Femur (tissue), 1 donor: ENCODE measurements at regions not wholly inside any gene's neighbourhood (a gene's known extent, or its start where the extent isn't known, plus 50 kb on each side); places are given as distances from the start of the nearest gene placed in this dataset.

Experiments
- DNase-seq: peaks from one replicate; pipeline ENCODE4 v3.0.0-alpha.2; 2017

DNA sequence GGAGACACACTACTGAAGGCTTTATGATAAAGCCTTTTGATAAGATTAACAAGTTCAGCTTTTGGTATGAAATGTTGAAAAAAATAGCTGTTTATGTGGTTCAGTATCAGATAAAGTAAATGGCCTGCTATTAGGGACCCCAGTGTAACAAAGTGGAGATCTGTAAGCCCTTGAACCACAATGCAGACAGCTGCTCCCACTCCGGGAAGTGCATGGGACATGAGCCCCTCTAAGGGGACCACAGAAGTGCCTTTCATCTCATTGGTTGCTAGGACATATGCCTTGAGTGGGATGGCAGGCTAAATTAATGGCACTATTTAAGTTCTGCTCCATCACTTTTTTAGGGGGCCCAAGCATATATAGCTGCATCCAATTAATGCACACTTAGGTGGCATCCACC lies 167.6 kb upstream of the SOX11 start:
- no peak for DNase-seq

DNA sequence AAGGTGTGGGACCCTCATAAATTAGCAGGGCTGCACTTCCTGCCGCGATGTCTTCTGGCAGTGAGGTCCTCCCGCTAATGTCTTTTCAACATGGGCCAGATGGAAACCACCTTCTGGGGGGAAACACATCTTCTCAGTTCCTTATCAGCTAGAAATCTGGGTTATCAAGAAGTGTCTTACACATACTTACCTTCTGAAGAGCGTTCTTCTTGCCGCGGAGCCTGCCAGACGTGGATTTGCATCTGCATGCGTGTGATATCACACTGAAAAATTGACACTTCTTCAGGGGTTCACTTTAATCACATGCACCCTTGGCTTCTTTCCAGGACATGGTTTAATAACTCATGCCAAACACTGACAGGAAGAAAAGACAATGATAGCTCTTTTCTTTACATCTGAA lies 163.5 kb upstream of the SOX11 start:
- DNase-seq: no peak

- DNase-seq: no peak
Observed at GRCh38 chr2:5530011-5530696, 162.0 kb upstream of the SOX11 start.

DNA sequence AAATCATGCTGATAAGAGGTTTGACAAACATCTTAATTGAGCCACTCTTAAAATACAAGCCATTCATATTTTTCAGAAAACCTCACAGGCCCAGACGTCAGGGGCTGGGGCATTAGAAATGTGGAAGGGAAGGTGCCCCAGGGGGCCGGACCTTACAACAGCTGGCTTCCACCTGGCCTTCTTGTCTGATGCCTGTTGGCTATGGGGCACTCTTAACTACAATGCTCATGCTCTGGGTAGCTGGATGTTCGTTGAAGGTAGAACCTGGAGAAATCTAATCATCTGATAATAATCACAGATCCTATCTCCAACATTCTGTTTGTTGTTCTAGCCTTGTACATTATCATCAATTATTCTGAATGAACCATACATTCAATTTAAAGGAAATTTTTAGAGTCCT lies 156.9 kb upstream of the SOX11 start:
- DNase-seq: no peak

DNA sequence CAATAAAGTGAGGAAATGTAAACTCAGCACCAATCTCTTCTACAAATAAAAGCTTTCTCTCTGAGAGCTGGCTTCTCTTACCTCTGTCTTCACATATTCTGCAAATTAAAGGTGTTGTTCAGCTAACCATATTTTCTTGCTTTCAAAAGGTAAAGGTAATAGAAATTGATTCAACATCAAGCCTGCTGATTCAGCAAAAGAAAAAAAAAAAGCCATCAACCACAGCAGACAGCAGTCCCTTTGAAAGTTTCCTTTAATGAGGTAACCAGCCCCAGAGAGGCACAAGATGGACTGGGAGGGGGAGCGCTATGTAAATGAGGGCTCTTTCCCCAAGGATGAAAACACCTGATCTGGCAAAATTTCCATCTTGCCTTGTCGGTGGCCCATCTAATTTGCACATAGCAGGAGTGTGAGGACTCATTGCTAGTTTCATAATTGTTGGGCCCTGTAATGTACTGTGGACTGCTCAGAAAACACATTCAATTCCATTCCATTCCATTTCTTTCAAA lies 154.9 kb upstream of the SOX11 start:
- DNase-seq: no peak

DNA sequence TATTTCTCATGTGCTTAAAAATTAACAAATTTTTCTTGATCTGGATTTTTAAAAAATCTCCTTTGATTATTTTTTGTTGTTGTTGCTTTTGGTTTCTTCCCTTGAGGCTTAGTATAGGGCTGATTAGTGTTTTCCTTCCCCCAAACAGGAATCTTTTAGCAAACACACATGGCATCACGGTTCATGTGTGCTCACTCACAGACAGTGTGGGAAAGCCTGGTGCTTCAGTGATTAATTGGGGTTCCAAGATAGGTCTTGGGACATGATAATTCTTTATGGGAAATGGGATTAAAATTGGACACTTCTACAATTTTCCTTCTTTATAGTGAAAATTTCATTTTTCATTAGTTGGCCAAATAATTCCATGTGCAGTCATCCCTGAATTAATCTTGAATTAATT lies 153.9 kb upstream of the SOX11 start:
- DNase-seq: no peak

- DNase-seq: no peak
Observed at GRCh38 chr2:5538772-5539171, 153.4 kb upstream of the SOX11 start.

DNA sequence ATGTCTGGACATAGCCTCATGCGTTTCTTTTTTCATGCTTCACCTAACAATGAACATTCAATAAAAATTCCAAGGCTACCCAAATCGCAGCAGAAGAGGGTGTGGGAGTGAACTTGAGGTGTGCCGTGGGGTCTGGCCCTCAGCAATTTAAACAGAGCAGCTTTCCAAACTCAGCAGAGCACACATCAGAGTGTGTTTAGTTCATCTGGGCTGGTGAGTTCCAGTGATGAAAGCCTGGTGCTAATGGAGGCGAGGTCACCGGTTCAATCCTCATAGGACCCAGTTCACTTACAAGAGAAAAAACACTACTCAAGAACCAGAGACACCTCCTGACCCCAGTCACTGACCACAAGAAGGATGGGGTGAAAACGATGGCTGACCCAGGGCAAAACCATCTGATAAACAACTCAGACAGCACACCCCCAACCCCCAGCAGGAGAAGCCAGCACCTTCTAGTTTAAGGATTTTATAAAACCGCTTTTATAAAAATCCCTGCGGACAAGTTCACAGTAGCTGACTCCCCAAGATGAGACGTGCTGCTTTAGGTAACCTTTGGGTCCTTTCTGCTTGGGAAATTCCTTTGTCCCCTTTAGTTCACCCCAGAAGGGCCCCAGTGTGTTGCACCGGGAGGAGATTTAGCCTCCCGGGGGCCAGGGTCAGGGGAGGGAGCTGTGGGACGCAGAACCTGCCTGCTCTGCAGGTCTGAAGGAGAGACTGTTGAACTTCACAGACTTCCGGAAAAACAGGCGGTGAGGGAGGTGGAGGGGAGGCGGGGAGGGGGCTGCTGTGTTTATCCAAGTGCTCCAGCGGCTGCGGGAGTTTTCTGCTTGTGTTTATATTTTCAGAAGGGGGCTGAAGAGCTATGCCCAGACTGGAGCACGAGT lies 152.7 kb upstream of the SOX11 start:
- DNase-seq: no peak

GRCh38 chr2:5540856-5541255 lies 151.3 kb upstream of the SOX11 start:
- DNase-seq: no peak

GRCh38 chr2:5544205-5544786 lies 147.9 kb upstream of the SOX11 start:
- DNase-seq: no peak

DNA sequence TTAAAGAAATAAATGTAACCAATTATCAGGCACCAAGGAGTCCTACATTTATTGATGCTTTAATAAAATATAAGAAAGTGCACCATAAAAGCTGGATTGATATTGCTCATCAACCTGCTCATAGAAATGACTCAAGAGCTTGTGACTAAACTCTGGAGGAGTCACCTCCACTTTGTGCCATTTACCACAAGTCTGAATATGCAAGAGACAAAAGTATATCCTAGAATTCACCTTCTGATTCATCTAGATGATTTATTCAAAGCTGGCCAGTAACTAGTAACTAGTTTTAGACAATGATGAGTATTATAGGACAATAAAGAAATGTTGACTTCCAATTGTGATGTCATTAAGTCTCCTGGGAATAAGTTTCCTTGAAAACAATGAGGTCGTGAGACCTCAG lies 146.0 kb upstream of the SOX11 start:
- no peak for DNase-seq

- no peak for DNase-seq
Observed at GRCh38 chr2:5548991-5549715, 143.0 kb upstream of the SOX11 start.

- DNase-seq: peak; percentile 39
Observed at GRCh38 chr2:5549771-5550170, 142.4 kb upstream of the SOX11 start.

DNA sequence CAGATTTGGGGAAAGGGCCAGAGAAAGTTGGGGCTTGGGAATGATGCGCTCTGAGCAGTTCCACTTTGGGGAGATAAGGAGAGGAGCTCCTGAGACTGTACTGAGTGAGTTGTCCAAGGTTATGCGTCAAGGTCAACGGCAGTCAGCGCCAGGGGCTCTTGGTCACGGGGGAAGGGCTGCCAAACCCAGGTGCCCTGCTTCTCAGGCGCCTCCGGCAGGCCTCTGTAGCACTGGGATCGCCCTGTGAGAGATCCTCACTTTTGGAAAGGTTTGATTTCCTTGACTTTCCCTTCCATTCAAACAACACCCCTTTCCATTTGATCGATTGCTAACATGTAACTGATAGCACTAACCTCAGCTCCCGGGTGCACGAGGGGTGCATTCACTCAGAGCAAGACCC lies 136.5 kb upstream of the SOX11 start:
- DNase-seq: no peak

DNA sequence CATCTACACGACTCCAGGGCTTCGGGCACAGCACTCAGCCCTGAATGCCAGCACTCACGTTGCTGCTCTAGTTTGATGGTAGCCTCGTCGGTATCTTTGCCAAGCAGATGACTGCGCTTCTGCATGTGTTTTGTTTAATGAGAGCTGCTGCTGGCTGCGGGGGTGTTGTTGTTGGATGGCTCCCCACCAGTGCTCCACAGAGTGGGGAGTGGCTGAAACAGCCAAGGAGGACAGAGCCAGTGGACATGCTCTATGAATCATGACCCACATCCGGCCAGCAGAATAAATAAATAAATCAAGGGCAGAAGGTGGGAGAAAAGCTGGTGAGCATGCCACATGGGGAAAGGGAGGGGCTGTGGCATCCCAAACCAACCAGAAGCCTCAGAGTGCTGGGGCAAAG lies 131.2 kb upstream of the SOX11 start:
- peak; percentile 55 for DNase-seq

DNA sequence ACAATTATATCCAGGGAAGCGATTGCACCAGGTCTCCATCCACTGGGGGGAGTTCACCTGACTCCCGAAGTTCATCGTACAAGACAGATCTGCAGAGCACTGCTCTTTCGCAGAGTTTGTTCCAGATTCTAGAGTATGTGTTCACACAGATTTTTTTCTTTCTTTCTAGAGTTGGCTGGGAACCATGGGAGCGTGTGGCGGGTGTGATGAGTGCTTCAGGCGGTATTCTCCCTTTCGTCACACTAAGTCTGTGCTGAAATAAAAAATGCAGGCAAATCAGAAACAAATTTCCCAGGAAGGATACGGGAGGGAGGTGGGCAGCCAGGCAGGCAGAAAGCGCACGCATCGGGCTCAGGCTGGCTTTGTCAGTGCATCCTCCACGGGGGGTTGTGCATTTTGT lies 129.8 kb upstream of the SOX11 start:
- no peak for DNase-seq

GRCh38 chr2:5562865-5563264 lies 129.3 kb upstream of the SOX11 start:
- no peak for DNase-seq

DNA sequence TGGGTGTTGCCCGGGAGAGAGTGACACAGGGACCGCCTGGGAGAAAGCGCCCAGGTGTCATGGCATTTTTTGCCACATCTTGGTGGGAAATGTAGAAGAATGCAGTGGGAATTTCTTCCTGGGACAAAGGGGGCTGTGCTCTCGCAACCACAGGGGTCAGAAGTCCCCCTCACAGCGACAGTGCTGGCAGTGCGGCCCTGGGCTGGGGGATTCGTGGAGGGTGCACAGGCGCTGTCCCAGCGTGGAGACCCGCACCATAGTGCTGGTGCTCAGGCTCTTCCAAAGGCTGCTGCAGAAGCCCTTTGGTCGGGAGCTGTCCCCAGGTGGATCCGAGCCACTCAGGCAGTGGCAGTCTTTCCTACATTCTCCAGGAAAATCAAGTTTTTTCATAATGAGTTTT lies 128.8 kb upstream of the SOX11 start:
- DNase-seq: no peak

GRCh38 chr2:5569256-5569655 lies 122.9 kb upstream of the SOX11 start:
- no peak for DNase-seq

GRCh38 chr2:5576015-5576414 lies 116.2 kb upstream of the SOX11 start:
- no peak for DNase-seq

DNA sequence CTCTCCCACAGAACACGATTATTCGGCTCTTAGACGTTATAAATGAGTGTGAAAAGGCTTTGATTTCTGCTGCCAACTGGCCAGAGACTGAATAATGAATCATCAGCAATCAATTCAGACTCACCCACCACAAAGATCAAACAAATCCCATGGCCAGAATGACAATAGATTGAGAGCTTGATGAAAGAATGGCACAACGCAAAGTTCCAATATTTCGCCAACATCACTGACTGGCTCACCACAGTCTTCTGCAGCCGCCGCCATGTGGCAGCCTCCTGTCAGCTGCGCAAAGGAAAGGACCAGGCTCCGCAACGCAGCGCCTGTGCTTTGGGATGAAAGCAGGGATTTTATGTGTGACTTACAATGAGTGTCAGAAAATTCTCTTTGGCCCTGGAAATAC lies 104.4 kb upstream of the SOX11 start:
- DNase-seq: no peak

DNA sequence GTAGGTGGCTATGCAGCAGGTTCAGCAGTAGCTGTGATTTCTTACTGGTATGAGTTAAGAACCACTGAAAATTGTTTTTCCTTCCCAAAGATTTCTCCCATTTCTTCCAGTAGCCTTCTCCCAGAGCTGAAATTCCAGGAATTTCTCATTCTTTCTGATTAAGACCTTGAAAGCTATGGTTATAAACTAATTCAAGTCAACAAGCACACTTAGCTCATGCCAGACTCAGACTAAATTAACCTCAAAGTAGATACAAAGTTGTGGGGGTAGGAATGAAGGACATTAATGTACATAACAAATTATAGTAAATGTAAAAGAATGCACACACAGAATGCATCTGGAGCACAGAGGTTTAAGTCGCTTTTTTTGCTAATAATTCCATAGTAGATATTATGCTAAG lies 103.6 kb upstream of the SOX11 start:
- no peak for DNase-seq

GRCh38 chr2:5589183-5589582 lies 103.0 kb upstream of the SOX11 start:
- no peak for DNase-seq
